Peyer's patch (tissue), 4 donors: ENCODE measurements at regions not wholly inside any gene's neighbourhood (a gene's known extent, or its start where the extent isn't known, plus 50 kb on each side); places are given as distances from the start of the nearest gene placed in this dataset.

ENCODE experiments used
- CTCF ChIP-seq, 6 experiments: fragments of 450-650 bp in 4 of 6; fragments of 200-600 bp in 2 of 6; sonication (generic) in 1 of 6; IDR thresholded peaks; one replicate each; pipeline ENCODE4 v1.5.1; 2017 to 2019; ENCODE audit warnings: antibody characterized with exemption in 6 of 6, mild to moderate bottlenecking in 3 of 6, moderate library complexity in 1 of 6
- POLR2A ChIP-seq, 2 donors: fragments of 450-650 bp; IDR thresholded peaks; one replicate each; pipeline ENCODE4 v1.5.1; 2017; ENCODE audit warnings: antibody characterized with exemption in 2 of 2, mild to moderate bottlenecking in 2 of 2, moderate library complexity in 2 of 2

- TF ChIP-seq CTCF (IDR thresholded peaks at IDR 0.05): no peak
- TF ChIP-seq POLR2A (IDR thresholded peaks at IDR 0.05): no peak
These were observed 394.9 kb downstream of the MAFB start for GRCh38 chr20:40294175-40294574.
